IMR-90 (cell line): ENCODE measurements at regions not wholly inside any gene's neighbourhood (a gene's known extent, or its start where the extent isn't known, plus 50 kb on each side); places are given as distances from the start of the nearest gene placed in this dataset.

Source experiments
- ATAC-seq: fragments of 200-7000 bp; cut with Tn5 transposase; 2 replicates; pipeline ENCODE4 v1.9.1; 2020; ENCODE audit warnings: low read depth, mild to moderate bottlenecking, moderate library complexity
- BruUV-seq: library from RNA; stranded (reverse); fragments of 400-500 nt; replicated peaks from 2 replicates; lab custom pipeline; 2021; lab: Mats Ljungman, UMichigan
- CTCF ChIA-PET: fragments of 300-600 bp; formaldehyde crosslinking; extraction: SDS; loops from one replicate; lab custom pipeline; 2021; ENCODE audit warnings: antibody characterized with exemption; lab: Yijun Ruan, JAX
- POLR2A ChIA-PET: fragments of 300-600 bp; sonication (Branson Sonifier 250); formaldehyde crosslinking; loops from one replicate; lab custom pipeline; 2022; ENCODE audit warnings: antibody characterized with exemption; ENCODE audit not compliant: unreplicated experiment; lab: Charles Lee
- DNase-seq: peaks from one replicate; pipeline ENCODE4 v3.0.0; 2013
- H2AFZ ChIP-seq: replicated peaks from 2 replicates; pipeline ENCODE3; 2013; ENCODE audit warnings: low read length, mild to moderate bottlenecking; ENCODE audit not compliant: poor library complexity
- H2AK5ac ChIP-seq: 2 replicates; pipeline ENCODE4 v1.6.1; 2013; ENCODE audit warnings: low read depth, low read length, inconsistent platforms
- H2AK9ac ChIP-seq: replicated peaks from 2 replicates; pipeline ENCODE3; 2013; ENCODE audit warnings: mild to moderate bottlenecking, low read depth, low read length, moderate library complexity; ENCODE audit not compliant: poor library complexity
- H2BK120ac ChIP-seq: 2 replicates; pipeline ENCODE4 v1.6.1; 2013; ENCODE audit warnings: low read depth, low read length, inconsistent platforms
- H2BK15ac ChIP-seq: 3 replicates; pipeline ENCODE4 v1.6.1; 2013; ENCODE audit warnings: low read depth, low read length, inconsistent platforms
- H2BK20ac ChIP-seq: 2 replicates; pipeline ENCODE4 v1.6.1; 2013; ENCODE audit warnings: low read depth, mild to moderate bottlenecking, inconsistent platforms, low read length, moderate library complexity
- H2BK5ac ChIP-seq: 2 replicates; pipeline ENCODE4 v1.6.1; 2013; ENCODE audit warnings: mild to moderate bottlenecking, low read depth, low read length, inconsistent platforms; ENCODE audit not compliant: poor library complexity, severe bottlenecking
- H3K14ac ChIP-seq: replicated peaks from 2 replicates; pipeline ENCODE4 v1.6.1; 2013; ENCODE audit warnings: low read depth, low read length, inconsistent platforms
- H3K18ac ChIP-seq: 2 replicates; pipeline ENCODE4 v1.6.1; 2013; ENCODE audit warnings: low read depth, low read length, control low read depth
- H3K23ac ChIP-seq: 2 replicates; pipeline ENCODE4 v1.6.1; 2013; ENCODE audit warnings: low read depth, low read length, inconsistent platforms
- H3K27ac ChIP-seq: 2 replicates; pipeline ENCODE4 v1.5.1; 2013; ENCODE audit warnings: mild to moderate bottlenecking, control low read depth, low read length; ENCODE audit not compliant: insufficient read depth
- H3K27me3 ChIP-seq: 2 replicates; pipeline ENCODE4 v1.6.1; 2013; ENCODE audit warnings: low read length; ENCODE audit not compliant: control insufficient read depth, insufficient read depth
- H3K36me3 ChIP-seq: 2 replicates; pipeline ENCODE4 v1.6.1; 2013; ENCODE audit warnings: low read length, mixed read lengths; ENCODE audit not compliant: control insufficient read depth, insufficient read depth
- H3K4ac ChIP-seq: 2 replicates; pipeline ENCODE4 v1.6.1; 2013; ENCODE audit warnings: low read depth, low read length, inconsistent platforms
- H3K4me1 ChIP-seq: 2 replicates; pipeline ENCODE4 v1.6.1; 2013; ENCODE audit warnings: low read length, mixed read lengths; ENCODE audit not compliant: control insufficient read depth, insufficient read depth
- H3K4me2 ChIP-seq: 2 replicates; pipeline ENCODE4 v1.6.1; 2013; ENCODE audit warnings: low read depth, mild to moderate bottlenecking, control low read depth, low read length, moderate library complexity
- H3K4me3 ChIP-seq: 2 replicates; pipeline ENCODE4 v1.5.1; 2013; ENCODE audit warnings: low read depth, mild to moderate bottlenecking, control low read depth, low read length, moderate library complexity; ENCODE audit not compliant: insufficient read depth
- H3K56ac ChIP-seq: 2 replicates; pipeline ENCODE4 v1.6.1; 2013; ENCODE audit warnings: low read length, inconsistent platforms; ENCODE audit not compliant: insufficient read depth; ENCODE audit errors: extremely low read depth
- H3K79me1 ChIP-seq, 2 experiments: 2 replicates each; pipeline ENCODE4 v1.6.1; 2013; ENCODE audit warnings: low read length in 2 of 2, inconsistent platforms in 1 of 2, low read depth in 1 of 2
- H3K9ac ChIP-seq: 2 replicates; pipeline ENCODE4 v1.6.1; 2013; ENCODE audit warnings: low read depth, low read length, control low read depth
- H3K9me1 ChIP-seq: 2 replicates; pipeline ENCODE4 v1.6.1; 2013; ENCODE audit warnings: low read length, inconsistent platforms; ENCODE audit not compliant: insufficient read depth
- H3K9me3 ChIP-seq: 2 replicates; pipeline ENCODE4 v1.6.1; 2013; ENCODE audit warnings: low read length; ENCODE audit not compliant: control insufficient read depth, insufficient read depth
- H4K20me1 ChIP-seq: 2 replicates; pipeline ENCODE4 v1.6.1; 2013; ENCODE audit warnings: low read length, inconsistent platforms; ENCODE audit not compliant: insufficient read depth
- H4K5ac ChIP-seq: 2 replicates; pipeline ENCODE4 v1.6.1; 2013; ENCODE audit warnings: mild to moderate bottlenecking, low read depth, low read length, control low read depth
- H4K8ac ChIP-seq, 2 experiments: 2 replicates each; pipeline ENCODE4 v1.6.1; 2013; ENCODE audit warnings: low read depth in 2 of 2, low read length in 2 of 2, control low read depth in 1 of 2, inconsistent platforms in 1 of 2
- H4K91ac ChIP-seq: 2 replicates; pipeline ENCODE4 v1.6.1; 2013; ENCODE audit warnings: low read depth, low read length, inconsistent platforms; ENCODE audit not compliant: insufficient read depth
- BHLHE40 ChIP-seq: fragments of 150-350 bp; IDR thresholded peaks from 2 replicates; pipeline ENCODE4 v1.6.1; 2016; ENCODE audit warnings: mild to moderate bottlenecking, low read depth, low read length
- ELK1 ChIP-seq: fragments of 150-350 bp; IDR thresholded peaks from 2 replicates; pipeline ENCODE4 v1.6.1; 2016; ENCODE audit warnings: low read depth, mild to moderate bottlenecking, low read length, moderate library complexity, borderline replicate concordance
- FOS ChIP-seq: fragments of 150-350 bp; IDR thresholded peaks from 2 replicates; pipeline ENCODE4 v1.6.1; 2016; ENCODE audit warnings: low read depth, low read length
- MAZ ChIP-seq: IDR thresholded peaks from 2 replicates; pipeline ENCODE4 v1.6.1; 2012; ENCODE audit warnings: low read depth, mild to moderate bottlenecking, low read length, improper control_type of control experiment, moderate library complexity, borderline replicate concordance
- MXI1 ChIP-seq: IDR thresholded peaks from 2 replicates; pipeline ENCODE4 v1.6.1; 2012; ENCODE audit warnings: low read depth, mild to moderate bottlenecking, low read length, moderate library complexity, borderline replicate concordance
- NFE2L2 ChIP-seq: fragments of 150-350 bp; IDR thresholded peaks from 2 replicates; pipeline ENCODE4 v1.6.1; 2016; ENCODE audit warnings: low read depth, mild to moderate bottlenecking, low read length
- POLR2A ChIP-seq: IDR thresholded peaks from 2 replicates; pipeline ENCODE4 v1.6.1; 2012; ENCODE audit warnings: mild to moderate bottlenecking, low read depth, low read length
- RAD21 ChIP-seq: IDR thresholded peaks from 2 replicates; pipeline ENCODE4 v1.6.1; 2012; ENCODE audit warnings: low read length, improper control_type of control experiment
- RFX5 ChIP-seq: IDR thresholded peaks from 2 replicates; pipeline ENCODE4 v1.8.0; 2012; ENCODE audit warnings: low read depth, mild to moderate bottlenecking, low read length, moderate library complexity
- USF2 ChIP-seq: fragments of 150-350 bp; IDR thresholded peaks from 2 replicates; pipeline ENCODE4 v1.6.1; 2017; ENCODE audit warnings: mild to moderate bottlenecking, antibody characterized with exemption, low read length, low read depth
- WGBS, 2 experiments: methylation state at CpG; one replicate each; pipeline versions ENCODE4 v1.1.5 to v1.1.7; 2013; ENCODE audit warnings: missing lambda C conversion rate in 2 of 2; ENCODE audit not compliant: insufficient read length in 1 of 2; ENCODE audit errors: extremely low coverage in 2 of 2; 5-methylcytosine and 5-hydroxymethylcytosine counted together
- dilution Hi-C: fragments of 300-500 bp; cut with HindIII; formaldehyde crosslinking; loops from one replicate; pipeline ENCODE4 v1.14.3; 2018; ENCODE audit warnings: low sequenced_read_pairs; ENCODE audit not compliant: unreplicated experiment
- in situ Hi-C: fragments of 300-500 bp; cut with MboI; formaldehyde crosslinking; loops from 3 replicates; pipeline ENCODE4 v1.14.3; 2019; ENCODE audit warnings: low sequenced_read_pairs, inconsistent platforms, mixed read lengths
- intact Hi-C: fragments of 100-400 bp; cut with micrococcal nuclease; formaldehyde crosslinking; loops from 2 replicates; pipeline ENCODE4 v1.10.0; 2022

DNA sequence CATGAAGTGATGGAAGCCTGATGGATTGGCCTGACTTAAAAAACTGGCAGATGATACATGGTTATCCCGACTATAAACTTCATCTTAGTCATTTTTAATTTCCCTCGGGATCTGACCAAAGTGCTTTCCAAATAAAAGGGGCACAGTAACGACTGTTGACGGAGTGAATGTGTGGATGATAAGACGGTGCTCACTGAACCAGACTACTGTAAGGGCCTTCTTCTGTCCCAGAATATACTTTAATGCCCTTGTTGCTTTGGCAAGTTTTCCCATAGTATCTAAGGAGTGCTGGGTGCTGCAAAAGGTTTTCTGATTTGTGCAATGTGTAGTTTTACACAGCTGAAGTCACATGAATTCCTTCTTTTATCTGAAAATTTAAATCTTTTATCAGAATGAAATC, 373.5 kb downstream of the DSEL start:
- Histone ChIP-seq H3K9me1 (no peaks in the 10 kb centered on the region), H4K91ac (no peak overlapping the region), H4K20me1 (no peaks in the 10 kb centered on the region), H3K56ac (no peak overlapping the region), H3K4ac (no peak overlapping the region), H4K5ac (no peak overlapping the region), H3K4me2 (no peak overlapping the region), H4K8ac (no peak overlapping the region), H2BK120ac (no peak overlapping the region), H2AK5ac (no peak overlapping the region), H2BK15ac (no peak overlapping the region), H3K9ac (no peak overlapping the region), H2AK9ac (no peak overlapping the region), H2BK5ac (no peak overlapping the region), H3K9me3 (no peaks in the 10 kb centered on the region), H2AFZ (no peak overlapping the region), H3K79me1 (no peaks in the 10 kb centered on the region), H3K4me3 (no peak overlapping the region), H3K36me3 (no peaks in the 10 kb centered on the region), H3K4me1 (no peaks in the 10 kb centered on the region), H3K18ac (no peak overlapping the region), H3K23ac (no peak overlapping the region), H3K27ac (no peak overlapping the region), H2BK20ac (no peak overlapping the region), H3K27me3 (no peaks in the 10 kb centered on the region), H3K14ac (no peak overlapping the region)
- no CpG with 5 or more reads among the region's 5 CpGs for WGBS, 2 experiments
- BruUV-seq, result no TSS peak
- ChIA-PET CTCF (no interaction called here), POLR2A (no interaction called here)
- in situ Hi-C loops (no loop called here), intact Hi-C loops (no loop called here), dilution Hi-C loops (no loop called here)
- ATAC-seq (no peak), DNase-seq (no peak)
- no peak for TF ChIP-seq RFX5
- no peak for TF ChIP-seq ELK1
- TF ChIP-seq RAD21, result no peak
- no peak for TF ChIP-seq BHLHE40
- TF ChIP-seq POLR2A, result no peak
- TF ChIP-seq MAZ, result no peak
- TF ChIP-seq USF2, result no peak
- no peak for TF ChIP-seq MXI1
- TF ChIP-seq NFE2L2, result no peak
- no peak for TF ChIP-seq FOS
